GM21360 (cell line): ENCODE measurements at regions not wholly inside any gene's neighbourhood (a gene's known extent, or its start where the extent isn't known, plus 50 kb on each side); places are given as distances from the start of the nearest gene placed in this dataset.

Experiments used
- ATAC-seq: cut with Tn5 transposase; IDR thresholded peaks from one replicate; pipeline ENCODE4 v1.9.1; 2021; ENCODE audit warnings: mild to moderate bottlenecking, moderate library complexity; ENCODE audit not compliant: unreplicated experiment

DNA sequence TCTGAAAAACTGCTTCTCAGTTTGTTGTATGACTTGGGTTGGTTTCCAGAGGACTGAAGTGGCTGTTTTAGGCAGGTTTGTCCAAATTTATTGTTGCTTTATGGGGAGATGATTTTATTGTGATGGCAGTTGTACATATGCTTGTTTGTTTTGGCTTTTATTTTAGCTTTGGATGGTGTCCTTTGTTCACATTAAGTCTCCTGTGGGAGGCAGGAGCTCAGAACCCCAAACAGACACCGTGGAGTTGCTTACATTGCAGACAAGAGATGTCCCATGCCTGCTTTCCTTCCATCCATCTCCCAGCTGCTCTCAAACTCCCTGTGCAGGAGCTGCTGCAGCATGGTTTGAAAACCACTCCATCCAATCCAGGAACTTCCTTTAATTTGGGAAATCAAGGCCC is 414.7 kb downstream of the LPIN1 start:
- ATAC-seq: no peak

DNA sequence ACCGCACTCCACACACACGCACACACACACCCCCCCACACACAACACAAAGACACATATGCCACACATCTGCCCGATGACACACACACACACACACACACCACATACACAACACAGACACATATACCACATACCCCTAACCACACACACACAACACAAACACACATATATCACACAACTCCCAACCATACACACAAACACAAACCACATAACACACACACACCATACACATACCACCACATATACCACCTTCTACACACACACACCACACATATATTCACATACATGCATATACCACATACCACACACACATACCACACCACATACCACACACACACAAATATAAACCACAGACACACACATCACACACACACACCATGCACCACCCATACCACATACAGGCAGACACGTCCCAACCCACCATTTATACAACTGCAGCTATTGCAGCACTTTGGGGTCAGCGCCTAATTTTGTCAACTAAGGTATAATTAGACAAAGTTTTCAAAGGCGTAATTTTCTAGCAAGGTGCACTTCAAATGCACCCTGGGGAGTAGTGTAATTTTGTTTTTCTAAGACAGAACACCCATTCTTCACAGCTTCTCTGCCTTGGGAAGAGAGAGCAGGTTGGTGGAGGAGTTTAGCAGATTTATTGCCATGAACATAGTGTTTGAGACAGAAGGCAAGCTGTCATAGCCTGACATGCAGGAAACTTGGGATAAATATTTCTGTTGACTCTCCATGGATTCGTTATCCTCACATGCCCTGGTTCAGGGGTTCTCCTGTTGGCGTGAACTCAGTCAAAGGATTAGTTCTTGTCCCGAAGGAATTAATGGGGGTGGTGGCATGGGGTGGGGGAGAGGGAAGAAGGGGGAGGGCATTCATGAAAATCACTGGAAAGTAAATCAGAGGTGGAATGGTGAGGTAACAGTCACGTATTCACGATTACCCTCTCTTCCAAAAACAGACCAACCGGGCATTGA is 416.1 kb downstream of the LPIN1 start:
- ATAC-seq: no peak

DNA sequence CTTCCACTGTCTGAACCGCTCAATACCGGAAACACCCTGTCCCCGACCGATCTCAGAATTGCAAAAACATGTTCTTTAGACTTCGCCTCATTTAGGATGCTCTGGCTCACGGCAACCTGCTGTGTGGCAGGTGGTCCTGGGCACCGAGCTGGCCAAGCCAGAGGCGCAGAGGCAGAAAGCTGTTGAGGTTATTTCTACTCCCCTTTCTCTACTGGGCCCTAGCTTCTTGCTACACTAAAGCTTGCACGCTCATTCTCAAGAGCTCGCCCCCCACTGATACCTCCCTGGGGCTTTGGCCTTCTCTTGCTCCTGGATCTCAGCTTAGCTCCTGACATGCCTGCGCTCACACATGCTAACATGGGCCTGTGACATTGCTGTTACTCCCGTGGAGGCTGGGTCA is 417.4 kb downstream of the LPIN1 start:
- ATAC-seq: no peak

DNA sequence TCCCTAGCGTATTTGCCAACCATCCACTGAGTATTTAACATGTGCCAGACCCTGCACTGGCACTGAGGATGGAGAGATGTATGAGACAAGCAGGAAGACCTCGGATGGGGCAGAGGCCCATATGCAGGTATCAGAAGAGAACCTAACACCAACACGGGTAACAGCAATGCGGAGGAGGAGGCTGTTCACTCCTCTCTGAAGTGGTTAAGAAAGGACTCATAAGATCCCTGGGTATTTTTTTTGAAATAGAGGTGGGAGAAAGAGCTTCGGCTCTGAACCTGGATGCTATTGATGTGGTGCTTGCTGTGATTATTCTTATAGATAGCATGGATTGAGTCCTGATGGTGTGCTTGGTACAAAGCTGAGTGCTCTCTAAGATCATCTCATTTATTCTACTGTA is 418.3 kb downstream of the LPIN1 start:
- ATAC-seq: no peak

DNA sequence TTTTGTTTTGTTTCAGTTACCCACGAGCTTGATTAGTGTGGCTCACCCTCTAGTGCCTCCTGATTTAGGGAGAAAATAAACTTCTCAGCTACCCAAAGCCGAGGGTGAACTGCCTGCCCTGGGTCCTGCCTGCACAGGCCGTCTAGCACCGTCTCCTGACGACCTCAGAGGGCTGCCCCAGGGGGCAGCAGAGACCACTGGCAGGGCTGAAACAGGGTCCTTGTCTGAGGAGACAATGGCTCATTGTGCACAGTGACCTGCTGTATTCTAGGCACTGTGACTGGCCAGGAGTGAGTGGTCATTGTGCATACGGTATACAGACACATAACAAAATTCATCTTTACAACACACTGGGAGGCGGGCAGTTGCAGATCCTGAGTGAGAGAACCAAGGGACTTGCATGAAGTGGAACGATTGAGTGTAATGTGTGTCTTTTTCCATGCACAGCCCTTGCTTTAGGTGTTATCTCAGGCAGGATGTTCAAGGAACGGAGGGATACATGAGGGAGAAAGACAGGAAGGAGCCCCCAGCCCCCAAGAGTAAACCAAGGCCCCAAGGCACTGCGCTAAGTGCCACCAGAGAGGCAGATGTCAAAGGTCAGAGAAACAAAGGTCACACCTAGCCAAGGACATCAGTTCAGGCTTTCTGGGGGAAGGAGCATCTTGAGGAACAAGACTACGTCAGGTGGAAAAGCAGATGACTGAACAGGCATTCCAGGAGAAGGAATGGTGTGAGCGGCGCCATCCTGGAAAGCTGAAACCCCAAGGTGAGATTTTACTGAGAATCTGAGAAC is 421.3 kb downstream of the LPIN1 start:
- ATAC-seq: no peak

DNA sequence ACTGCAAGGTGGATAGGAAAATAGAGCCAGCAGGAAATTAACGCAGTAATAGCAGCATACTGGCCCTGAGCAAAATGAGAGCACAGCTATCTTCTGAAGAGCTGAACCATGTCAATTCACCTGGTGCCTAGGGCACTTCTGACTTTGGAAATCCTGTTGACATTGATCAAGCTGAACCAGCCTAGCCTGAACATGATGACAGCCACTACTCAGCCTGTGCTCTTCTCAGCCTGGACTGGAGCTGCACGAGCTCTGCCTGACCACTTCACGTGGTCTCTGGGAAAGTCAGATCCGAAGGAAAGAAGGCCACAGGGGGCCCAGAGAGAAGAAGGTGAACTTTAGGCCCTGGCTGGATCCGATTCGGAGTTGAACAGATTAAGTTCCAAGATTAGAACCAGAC is 421.9 kb downstream of the LPIN1 start:
- no peak for ATAC-seq

DNA sequence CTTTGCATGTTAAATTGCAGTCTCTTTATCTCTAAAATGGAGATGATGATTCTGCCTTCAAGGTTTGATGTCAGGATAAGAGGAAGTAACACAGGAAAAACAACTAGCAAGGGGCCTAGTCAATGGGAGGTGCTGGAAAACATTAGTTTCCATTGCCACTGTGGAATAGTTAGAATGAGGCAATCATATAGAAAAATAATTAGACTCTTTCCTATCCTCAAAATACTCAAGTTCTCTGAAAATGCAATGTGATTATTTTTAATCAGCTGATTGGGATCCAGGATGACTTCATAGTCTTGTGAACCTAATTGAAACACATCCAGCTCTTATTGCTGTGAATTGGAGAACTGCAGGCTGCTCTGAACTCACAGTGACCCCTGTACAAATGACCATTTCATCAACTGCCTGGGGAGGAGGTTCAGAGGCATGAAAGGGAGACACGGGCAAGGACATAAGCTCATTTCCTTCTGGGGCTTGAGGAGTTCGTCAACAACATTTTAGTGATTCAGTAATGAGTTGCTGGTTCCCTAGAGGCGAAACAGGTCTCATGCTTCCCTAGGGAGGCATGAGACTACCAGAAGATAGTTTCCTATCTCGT is 422.5 kb downstream of the LPIN1 start:
- no peak for ATAC-seq

DNA sequence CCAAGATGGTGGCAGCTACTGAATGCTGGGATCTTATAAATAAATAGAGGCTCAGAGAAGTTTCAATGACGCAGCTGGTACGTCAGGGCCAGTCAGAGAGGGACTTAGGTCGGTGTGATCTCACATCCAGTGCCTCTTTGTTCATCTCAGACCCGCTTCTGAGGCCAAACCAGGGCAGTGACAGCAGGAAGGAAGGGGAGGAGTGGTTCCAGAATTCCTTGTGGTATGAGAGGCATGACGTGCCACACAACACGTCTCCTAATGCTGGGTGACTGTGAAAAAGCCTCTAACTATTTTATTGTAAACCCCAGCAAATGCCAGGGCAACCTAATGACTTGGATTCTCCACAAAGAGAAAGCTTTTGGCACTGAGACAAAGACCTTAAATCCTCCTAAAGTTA is 423.3 kb downstream of the LPIN1 start:
- ATAC-seq: no peak

DNA sequence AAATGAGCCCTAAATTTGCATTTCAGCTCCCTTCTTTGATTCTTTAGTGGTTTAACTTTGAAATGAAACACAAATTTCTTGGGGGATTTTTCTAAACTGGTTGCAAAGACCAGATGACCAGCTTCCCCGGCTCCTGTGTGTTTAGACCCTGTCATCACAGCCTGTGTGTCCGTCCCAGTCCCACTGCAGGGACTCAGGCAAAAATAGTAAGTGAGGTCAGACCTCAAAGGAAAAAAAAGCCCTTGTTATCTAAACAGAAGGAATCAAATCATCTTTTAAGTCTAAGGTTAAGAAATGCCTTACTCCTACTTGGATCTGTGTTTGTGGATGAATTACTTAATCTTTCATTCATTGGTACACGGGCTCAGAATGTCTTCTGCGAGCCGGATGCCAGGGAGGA is 423.7 kb downstream of the LPIN1 start:
- no peak for ATAC-seq

DNA sequence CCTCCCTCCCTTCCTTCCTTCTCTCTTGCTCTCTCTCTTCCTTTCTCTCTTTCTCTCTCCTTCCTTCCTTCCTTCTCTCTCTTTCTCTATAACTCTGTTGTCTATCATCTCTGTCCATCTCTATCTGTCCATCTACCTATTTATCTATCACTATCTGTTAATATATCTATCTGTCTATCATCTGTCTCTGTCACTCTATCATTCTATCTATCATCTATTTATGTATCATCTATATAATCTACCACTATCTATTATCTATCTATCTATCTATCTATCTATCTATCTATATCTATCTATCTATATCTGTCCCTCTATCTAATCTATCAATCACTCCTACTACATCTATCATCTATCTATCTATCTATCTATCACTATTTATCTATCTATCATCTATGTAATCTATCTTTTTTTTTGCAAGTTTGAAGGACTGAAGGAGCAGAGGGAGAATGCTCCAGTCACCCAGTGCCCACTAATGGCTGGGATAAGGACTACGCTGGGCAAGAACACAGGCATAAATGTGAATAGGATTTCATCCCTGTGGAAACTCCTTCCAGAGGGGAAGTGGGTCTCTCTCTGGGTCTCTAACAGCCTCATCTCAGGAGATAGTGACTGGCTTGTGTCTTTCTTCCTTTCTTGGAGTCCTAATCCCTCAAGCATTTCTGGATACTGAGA is 427.0 kb downstream of the LPIN1 start:
- no peak for ATAC-seq

DNA sequence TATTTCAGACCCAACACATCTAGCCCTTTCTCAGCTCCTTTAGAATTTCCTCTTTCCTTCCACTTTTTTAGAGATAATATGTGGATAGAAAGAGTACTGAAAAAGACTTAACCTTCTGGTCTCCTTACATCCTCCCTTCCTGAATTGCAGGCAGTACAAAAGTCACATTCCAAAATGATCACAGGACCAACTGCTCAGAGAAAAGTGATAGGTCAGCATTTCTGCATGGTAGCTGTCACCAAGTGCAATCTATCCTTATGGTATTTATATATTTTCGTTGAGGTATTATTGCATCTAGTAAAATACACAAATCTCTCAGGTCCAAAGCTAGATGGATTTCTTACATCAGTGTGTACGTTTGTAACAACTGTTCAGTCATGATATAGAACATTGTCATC is 427.5 kb downstream of the LPIN1 start:
- ATAC-seq: no peak

DNA sequence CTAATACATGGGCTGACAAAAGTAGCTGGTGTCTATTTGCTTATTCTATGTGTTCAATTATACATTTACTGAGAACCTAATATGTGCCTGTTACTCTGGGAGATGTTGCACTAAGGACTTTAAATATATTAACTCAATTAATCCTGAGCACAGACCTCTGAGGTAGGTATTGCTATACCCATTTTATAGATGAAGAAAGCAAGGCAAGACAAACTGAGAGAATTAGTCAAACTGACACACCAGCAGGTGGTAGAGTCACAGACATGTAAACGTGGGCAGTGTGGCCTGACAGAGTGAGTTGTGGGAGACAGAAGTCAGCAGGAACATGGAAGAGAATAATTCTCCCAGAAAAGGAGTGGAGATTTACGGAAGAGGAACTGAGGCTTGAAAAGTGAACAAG is 428.9 kb downstream of the LPIN1 start:
- no peak for ATAC-seq

DNA sequence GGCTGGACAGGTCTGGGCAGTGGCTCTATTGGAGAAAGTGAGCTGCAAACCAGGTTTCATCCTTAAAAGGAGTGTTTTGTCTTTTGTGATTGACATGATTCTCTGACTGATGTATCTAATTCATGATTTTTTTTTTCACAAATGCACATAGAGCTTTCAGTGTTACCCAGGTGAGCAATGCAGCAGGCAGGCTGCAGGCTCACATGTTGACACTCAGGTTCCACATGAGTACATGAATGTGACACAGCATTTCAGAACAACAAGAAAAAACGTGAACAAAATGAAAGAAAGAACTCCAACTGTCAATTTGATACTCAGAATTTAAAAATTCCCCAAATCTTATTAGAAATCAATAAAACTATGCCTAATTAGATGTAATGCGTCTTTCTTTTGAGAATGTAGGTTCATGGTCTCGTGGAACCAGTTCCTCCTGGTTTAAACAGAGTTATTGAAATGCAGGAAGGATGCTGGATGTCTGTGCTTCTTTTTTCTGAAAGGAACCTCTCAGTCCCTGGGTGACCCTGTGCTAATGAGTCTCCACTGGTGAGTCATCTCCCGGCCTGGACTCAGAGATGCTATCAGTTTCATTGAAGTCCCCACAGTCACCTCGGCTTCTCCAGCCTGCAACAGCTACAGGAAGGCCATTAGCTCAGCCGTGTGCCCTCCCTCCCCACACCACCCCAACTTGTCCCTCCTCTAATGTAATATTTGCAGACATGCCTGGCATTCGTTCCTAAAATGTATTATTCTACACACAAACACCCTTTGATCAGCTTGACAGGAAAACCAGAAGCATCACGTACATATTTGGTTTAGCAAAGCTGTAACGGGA is 430.4 kb downstream of the LPIN1 start:
- ATAC-seq: peak; percentile 72

DNA sequence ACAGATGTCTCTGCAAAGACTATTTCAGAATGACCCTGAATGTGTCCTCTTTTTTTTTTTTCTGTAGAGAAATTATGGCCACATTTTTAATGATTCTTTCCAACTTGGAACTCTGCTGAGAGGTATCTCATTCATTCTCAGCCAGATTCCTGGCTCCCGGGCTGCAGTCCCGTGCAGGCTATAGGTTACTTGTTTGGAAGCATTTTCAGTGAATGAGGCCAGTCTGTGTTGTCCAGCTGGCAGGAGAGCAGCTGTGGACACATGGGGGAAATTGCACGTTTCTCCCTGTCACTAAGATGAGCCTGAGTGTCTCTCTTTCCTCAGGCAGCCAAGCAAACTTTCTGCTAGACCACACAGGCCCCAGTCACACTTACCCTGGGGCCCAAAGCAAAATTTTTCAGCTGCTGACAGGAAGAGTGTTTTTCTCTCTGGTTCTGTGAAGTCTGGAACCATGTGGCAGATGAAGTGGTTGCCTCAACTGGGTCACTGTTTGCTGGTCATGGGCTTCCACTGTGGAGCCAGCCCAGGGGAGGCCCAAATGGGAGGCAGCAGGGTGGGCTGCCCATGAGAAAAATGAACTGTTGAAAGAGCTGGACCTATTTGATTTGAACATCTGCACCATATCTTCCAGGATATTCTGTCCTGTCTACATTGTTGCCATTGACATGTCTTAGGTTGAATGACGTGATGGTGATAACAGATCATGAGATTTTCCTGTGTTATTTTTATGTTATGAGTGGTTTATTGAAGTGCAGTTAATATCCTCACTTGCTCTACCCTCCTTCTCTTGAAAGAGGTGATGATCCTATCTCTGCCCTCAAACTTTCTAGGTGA is 431.2 kb downstream of the LPIN1 start:
- ATAC-seq: no peak

DNA sequence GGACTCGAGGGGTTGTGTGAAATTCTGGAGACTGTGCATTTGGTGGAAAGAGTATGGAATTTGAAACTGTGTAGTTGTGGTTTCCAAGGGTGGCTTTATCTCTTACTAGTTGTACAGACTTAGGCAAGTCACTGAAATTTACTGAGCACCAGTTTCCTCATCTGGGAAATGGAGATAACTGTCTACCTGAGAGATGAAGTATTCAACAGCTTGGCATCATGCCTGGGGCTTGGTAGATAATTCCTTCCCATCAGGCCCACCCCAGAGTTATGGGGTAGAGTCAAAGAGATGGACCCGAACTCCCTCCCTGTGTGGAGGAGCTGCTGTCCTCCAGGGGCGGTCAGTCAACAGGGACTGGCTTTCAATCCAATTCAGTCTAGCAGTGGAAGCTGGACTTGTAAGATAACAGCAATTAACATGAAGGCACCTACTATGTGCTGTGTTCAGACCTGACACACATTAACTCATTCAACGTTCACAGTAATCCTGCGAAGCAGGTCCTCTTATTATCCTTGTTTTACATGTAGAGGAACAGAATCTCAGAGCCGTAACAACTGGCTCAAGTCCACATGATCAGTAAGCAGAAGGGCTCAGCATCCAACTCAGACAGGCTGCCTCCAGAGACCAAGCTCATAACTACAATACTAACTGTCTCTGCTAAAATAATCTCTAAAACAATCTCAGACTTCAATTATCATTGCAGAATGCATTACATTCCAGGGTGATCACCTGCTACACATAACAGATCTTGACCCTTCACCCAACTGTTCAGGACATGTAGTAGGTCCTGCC is 432.1 kb downstream of the LPIN1 start:
- no peak for ATAC-seq

DNA sequence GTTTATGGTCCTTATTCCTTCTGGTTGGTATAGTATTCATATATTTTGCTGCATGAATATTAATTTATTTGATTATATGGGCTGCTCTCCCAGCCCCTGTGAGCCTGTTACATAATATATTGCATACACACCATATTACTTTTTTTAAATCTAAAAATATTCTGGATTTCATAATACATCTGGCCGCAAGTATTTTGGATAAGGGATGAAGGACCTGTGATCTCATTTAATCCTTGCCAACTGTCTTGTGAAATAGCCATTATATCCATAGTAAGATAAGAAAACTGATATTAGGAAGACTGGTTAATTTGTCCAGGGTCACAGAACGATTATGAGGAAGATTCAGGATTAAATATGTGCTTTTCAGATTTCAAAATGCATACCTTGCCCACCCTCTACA is 433.6 kb downstream of the LPIN1 start:
- ATAC-seq: no peak

DNA sequence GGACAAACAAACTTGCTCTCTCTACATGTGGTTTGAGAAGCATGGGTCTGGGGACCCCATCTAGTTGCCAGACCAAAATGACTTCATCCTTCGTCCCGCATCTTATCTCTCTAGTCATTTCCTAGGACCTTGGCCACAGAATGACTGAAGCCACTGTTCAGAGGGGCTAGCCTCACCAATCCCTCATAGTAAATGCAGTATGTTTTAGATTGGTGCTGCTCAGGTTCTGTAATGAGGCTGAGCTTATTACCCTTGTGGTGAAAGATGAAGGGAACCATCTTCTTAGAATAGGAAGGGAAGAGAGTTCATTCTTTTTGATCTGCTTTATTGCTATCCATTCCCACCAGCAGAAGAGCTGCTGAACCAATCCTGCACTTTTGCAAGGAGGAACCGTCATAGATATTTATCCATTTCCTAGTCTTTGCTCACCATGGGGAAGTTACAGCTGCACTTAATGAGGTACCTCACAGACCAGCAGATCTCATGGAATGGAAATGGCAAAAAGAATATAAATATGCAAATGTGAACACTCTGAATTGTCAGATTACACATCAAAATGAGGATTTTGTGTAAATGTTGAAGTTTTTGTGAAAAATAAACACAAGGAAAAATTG is 436.7 kb downstream of the LPIN1 start:
- ATAC-seq: no peak

DNA sequence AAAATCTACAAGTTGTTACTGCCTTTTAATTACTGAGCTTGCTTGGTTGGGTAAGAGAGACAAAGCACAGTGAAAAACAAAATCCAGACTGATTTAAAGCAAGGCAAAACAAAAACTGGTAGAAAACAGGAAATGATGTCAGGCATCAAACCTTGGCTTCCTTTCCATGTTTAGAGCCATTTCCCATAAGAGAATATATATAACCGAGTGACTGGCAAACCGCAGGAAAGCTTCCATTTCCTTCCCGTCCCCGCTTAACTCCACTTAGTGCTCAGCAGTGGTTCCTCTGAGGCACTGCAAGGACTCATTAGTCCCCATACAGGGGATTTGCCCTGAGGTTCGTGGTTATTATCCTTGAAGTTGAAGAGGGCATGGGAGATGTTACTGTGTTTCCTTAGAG is 446.3 kb downstream of the LPIN1 start:
- ATAC-seq: no peak
